PC-9 (cell line): ENCODE measurements at regions not wholly inside any gene's neighbourhood (a gene's known extent, or its start where the extent isn't known, plus 50 kb on each side); places are given as distances from the start of the nearest gene placed in this dataset.
"Not testable (repeated sequence)": the region's sequence is repeated elsewhere in the genome, so short reads cannot be mapped to it uniquely, and the experiment has no call there.

Experiments used
- CTCF ChIP-seq: fragments of 200-600 bp; sonication (generic); conservative IDR thresholded peaks from 2 replicates; pipeline ENCODE4 v1.6.1; 2017; ENCODE audit warnings: mixed run types, antibody characterized with exemption, mild to moderate bottlenecking, moderate library complexity
- EZH2 ChIP-seq: fragments of 200-600 bp; sonication (generic); IDR thresholded peaks from 2 replicates; pipeline ENCODE4 v1.8.0; 2017; ENCODE audit warnings: antibody characterized with exemption, low read depth

DNA sequence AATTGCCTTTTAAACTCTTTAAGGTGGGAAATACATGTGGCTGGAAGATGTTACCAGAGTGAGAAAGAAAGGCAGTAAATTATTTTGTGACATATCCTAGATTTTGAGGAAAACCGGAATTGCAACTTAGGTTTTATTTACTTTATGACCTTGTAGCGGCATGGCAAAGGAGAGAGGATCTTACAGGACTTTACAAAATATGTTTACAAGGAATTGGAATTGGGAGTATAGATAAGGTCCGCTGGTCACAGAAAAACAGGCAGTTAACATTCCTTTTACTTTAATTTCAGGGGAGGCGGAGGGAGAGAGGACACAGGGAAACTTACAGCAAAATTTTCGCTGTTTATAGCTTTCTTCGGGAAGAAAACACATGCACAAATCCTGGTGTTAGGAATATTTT is 784.2 kb upstream of the AGA start:
- not testable (repeated sequence) for TF ChIP-seq EZH2, CTCF
